PFSK-1 (cell line): ENCODE measurements at regions not wholly inside any gene's neighbourhood (a gene's known extent, or its start where the extent isn't known, plus 50 kb on each side); places are given as distances from the start of the nearest gene placed in this dataset.

Experiments used
- POLR2AphosphoS5 ChIP-seq: IDR thresholded peaks from 2 replicates; pipeline ENCODE4 v1.6.1; 2012; ENCODE audit warnings: low read depth, mild to moderate bottlenecking, control low read depth, low read length, moderate library complexity
- SIN3A ChIP-seq: IDR thresholded peaks from 2 replicates; pipeline ENCODE4 v1.6.1; 2012; ENCODE audit warnings: mild to moderate bottlenecking, low read length, moderate library complexity, borderline replicate concordance; ENCODE audit not compliant: insufficient read depth
- TAF1 ChIP-seq: IDR thresholded peaks from 2 replicates; pipeline ENCODE4 v1.6.1; 2012; ENCODE audit warnings: low read length, control low read depth, borderline replicate concordance; ENCODE audit not compliant: insufficient read depth
- TF ChIP-seq, protein P1 (sequence below), 2 experiments: IDR thresholded peaks; 2 replicates each; pipeline versions ENCODE4 v1.6.1 to v1.8.0; 2011 to 2012; ENCODE audit warnings: low read depth in 2 of 2, low read length in 2 of 2, control low read depth in 1 of 2, inconsistent platforms in 1 of 2, mild to moderate bottlenecking in 1 of 2, moderate library complexity in 1 of 2; ENCODE audit not compliant: insufficient read depth in 1 of 2

DNA sequence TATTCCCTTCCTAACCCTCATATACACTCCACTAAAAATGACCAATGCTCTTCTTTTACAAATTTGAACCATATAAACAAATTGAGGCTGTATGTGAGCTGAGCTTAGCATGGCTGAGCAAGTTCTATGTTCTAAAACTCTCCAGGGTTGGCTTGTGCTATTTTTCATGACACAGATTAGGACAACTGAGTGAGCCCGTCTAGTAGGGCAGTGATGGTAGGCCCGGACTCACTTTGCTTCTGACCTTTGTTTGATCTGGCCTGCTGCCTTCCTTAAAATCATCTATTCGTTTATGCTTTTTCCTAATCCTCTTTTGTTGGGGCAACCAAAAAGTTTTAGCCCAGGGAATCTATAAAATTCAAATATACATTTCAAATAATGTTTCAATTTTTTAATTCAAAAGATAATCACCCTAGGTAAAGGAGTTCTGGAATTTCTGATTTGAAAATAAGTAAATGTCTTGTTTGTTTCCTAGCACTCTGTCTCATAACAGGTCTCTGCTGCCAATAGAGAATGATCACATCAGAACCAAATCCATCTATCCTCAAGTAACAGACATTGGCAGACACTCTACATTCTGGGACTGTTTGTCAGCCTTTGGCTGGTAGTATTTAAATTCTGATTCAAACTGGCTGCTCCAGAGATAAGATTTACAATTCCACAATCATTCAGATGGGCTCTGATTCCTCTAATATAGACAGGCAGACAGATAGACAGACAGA, 217.0 kb upstream of the TARS1 start:
- no peak for TF ChIP-seq TAF1
- no peak for TF ChIP-seq SIN3A
- TF ChIP-seq POLR2AphosphoS5, result no peak
- TF ChIP-seq, protein P1, sequence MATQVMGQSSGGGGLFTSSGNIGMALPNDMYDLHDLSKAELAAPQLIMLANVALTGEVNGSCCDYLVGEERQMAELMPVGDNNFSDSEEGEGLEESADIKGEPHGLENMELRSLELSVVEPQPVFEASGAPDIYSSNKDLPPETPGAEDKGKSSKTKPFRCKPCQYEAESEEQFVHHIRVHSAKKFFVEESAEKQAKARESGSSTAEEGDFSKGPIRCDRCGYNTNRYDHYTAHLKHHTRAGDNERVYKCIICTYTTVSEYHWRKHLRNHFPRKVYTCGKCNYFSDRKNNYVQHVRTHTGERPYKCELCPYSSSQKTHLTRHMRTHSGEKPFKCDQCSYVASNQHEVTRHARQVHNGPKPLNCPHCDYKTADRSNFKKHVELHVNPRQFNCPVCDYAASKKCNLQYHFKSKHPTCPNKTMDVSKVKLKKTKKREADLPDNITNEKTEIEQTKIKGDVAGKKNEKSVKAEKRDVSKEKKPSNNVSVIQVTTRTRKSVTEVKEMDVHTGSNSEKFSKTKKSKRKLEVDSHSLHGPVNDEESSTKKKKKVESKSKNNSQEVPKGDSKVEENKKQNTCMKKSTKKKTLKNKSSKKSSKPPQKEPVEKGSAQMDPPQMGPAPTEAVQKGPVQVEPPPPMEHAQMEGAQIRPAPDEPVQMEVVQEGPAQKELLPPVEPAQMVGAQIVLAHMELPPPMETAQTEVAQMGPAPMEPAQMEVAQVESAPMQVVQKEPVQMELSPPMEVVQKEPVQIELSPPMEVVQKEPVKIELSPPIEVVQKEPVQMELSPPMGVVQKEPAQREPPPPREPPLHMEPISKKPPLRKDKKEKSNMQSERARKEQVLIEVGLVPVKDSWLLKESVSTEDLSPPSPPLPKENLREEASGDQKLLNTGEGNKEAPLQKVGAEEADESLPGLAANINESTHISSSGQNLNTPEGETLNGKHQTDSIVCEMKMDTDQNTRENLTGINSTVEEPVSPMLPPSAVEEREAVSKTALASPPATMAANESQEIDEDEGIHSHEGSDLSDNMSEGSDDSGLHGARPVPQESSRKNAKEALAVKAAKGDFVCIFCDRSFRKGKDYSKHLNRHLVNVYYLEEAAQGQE (IDR thresholded peaks at IDR 0.05; ENCODE audit: insufficient read depth in 1 of 2, low read depth in 2 of 2, low read length in 2 of 2), result no peak
